DOHH2 (cell line): ENCODE measurements at regions not wholly inside any gene's neighbourhood (a gene's known extent, or its start where the extent isn't known, plus 50 kb on each side); places are given as distances from the start of the nearest gene placed in this dataset.

Experiments
- EZH2phosphoT487 ChIP-seq: fragments of 200-600 bp; sonication (generic); IDR thresholded peaks from 2 replicates; pipeline ENCODE4 v1.6.1; 2017; ENCODE audit warnings: borderline replicate concordance, mild to moderate bottlenecking, antibody characterized with exemption, low read length, moderate library complexity, mixed read lengths
- TF ChIP-seq, protein P1 (sequence below): fragments of 200-600 bp; sonication (generic); IDR thresholded peaks from one replicate; pipeline ENCODE4 v1.5.1; 2014; ENCODE audit warnings: antibody characterized with exemption, mild to moderate bottlenecking, low read depth, low read length; ENCODE audit not compliant: poor library complexity, severe bottlenecking

DNA sequence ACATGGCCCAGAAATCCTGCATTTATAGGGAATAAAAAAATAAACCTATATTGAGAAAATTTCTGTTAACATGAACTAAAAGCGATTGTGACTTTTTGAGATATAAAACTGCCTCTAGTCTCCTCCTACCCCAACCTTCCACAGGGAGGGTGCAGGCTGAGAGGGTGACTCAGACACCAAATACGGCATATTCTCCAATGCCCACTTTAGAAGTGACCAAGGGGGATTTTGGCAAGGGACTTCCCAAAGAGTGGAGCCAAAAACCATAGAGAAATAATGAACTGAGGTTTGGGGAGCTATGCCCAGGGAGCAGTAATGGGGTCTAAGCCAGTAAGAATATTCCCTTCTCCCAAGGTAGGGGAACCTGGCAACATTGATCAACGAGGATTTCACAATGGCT, 124.9 kb upstream of the ZC3H12C start:
- TF ChIP-seq, protein P1, sequence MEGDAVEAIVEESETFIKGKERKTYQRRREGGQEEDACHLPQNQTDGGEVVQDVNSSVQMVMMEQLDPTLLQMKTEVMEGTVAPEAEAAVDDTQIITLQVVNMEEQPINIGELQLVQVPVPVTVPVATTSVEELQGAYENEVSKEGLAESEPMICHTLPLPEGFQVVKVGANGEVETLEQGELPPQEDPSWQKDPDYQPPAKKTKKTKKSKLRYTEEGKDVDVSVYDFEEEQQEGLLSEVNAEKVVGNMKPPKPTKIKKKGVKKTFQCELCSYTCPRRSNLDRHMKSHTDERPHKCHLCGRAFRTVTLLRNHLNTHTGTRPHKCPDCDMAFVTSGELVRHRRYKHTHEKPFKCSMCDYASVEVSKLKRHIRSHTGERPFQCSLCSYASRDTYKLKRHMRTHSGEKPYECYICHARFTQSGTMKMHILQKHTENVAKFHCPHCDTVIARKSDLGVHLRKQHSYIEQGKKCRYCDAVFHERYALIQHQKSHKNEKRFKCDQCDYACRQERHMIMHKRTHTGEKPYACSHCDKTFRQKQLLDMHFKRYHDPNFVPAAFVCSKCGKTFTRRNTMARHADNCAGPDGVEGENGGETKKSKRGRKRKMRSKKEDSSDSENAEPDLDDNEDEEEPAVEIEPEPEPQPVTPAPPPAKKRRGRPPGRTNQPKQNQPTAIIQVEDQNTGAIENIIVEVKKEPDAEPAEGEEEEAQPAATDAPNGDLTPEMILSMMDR = no peak
- TF ChIP-seq EZH2phosphoT487 = no peak
